KG1 (cell line): ENCODE measurements at regions not wholly inside any gene's neighbourhood (a gene's known extent, or its start where the extent isn't known, plus 50 kb on each side); places are given as distances from the start of the nearest gene placed in this dataset.

Source experiments
- DNase-seq: peaks from one replicate; lab custom pipeline; 2025; lab: John Stamatoyannopoulos, UW

GRCh38 chr1:80778094-80778840 is 1022.5 kb upstream of the ADGRL2 start:
- no peak for DNase-seq

- DNase-seq, result no peak
Measured at GRCh38 chr1:80776266-80776665, 1024.5 kb upstream of the ADGRL2 start.

GRCh38 chr1:80769208-80769750 is 1031.5 kb upstream of the ADGRL2 start:
- DNase-seq, result no peak

GRCh38 chr1:80767711-80768110 is 1033.0 kb upstream of the ADGRL2 start:
- no peak for DNase-seq

- no peak for DNase-seq
Measured at GRCh38 chr1:80759354-80759753, 1041.4 kb upstream of the ADGRL2 start.

GRCh38 chr1:80755944-80756343 is 1044.8 kb upstream of the ADGRL2 start:
- DNase-seq, result no peak

- DNase-seq, result no peak
Measured at GRCh38 chr1:80751204-80751603, 1049.5 kb upstream of the ADGRL2 start.

- no peak for DNase-seq
Measured at GRCh38 chr1:80731241-80731894, 1069.4 kb upstream of the ADGRL2 start.

GRCh38 chr1:80722611-80723010 is 1078.1 kb upstream of the ADGRL2 start:
- no peak for DNase-seq

- no peak for DNase-seq
Measured at GRCh38 chr1:80706526-80706925, 1094.2 kb upstream of the ADGRL2 start.

- no peak for DNase-seq
Measured at GRCh38 chr1:80678438-80678837, 1122.3 kb upstream of the ADGRL2 start.

- no peak for DNase-seq
Measured at GRCh38 chr1:80675454-80675853, 1125.3 kb upstream of the ADGRL2 start.

- no peak for DNase-seq
Measured at GRCh38 chr1:80673935-80674597, 1126.7 kb upstream of the ADGRL2 start.

- DNase-seq, result no peak
Measured at GRCh38 chr1:80668372-80668771, 1132.4 kb upstream of the ADGRL2 start.

GRCh38 chr1:80666073-80666472 is 1134.7 kb upstream of the ADGRL2 start:
- no peak for DNase-seq

- DNase-seq, result no peak
Measured at GRCh38 chr1:80659161-80659560, 1141.6 kb upstream of the ADGRL2 start.

- no peak for DNase-seq
Measured at GRCh38 chr1:80657707-80658106, 1143.0 kb upstream of the ADGRL2 start.

- no peak for DNase-seq
Measured at GRCh38 chr1:80657044-80657643, 1143.6 kb upstream of the ADGRL2 start.

- no peak for DNase-seq
Measured at GRCh38 chr1:80656641-80657040, 1144.1 kb upstream of the ADGRL2 start.

- no peak for DNase-seq
Measured at GRCh38 chr1:80656014-80656636, 1144.6 kb upstream of the ADGRL2 start.

GRCh38 chr1:80646053-80646452 is 1154.7 kb upstream of the ADGRL2 start:
- no peak for DNase-seq

GRCh38 chr1:80645621-80646020 is 1155.1 kb upstream of the ADGRL2 start:
- DNase-seq, result no peak
